SU-DHL-6 (cell line): ENCODE measurements at regions not wholly inside any gene's neighbourhood (a gene's known extent, or its start where the extent isn't known, plus 50 kb on each side); places are given as distances from the start of the nearest gene placed in this dataset.

Experiments
- CTCF ChIP-seq: fragments of 200-600 bp; sonication (generic); IDR thresholded peaks from one replicate; pipeline ENCODE4 v1.5.1; 2017; ENCODE audit warnings: antibody characterized with exemption, mild to moderate bottlenecking, low read length, moderate library complexity; ENCODE audit not compliant: insufficient read depth, poor library complexity, severe bottlenecking
- EZH2phosphoT487 ChIP-seq: fragments of 200-600 bp; sonication (generic), shearing (Covaris generic); conservative IDR thresholded peaks from 2 replicates; pipeline ENCODE4 v1.6.1; 2018; ENCODE audit warnings: mild to moderate bottlenecking, antibody characterized with exemption, low read length, moderate library complexity, mixed read lengths

- TF ChIP-seq CTCF (no peak), EZH2phosphoT487 (no peak)
These were observed 94.5 kb downstream of the KLF12 start for GRCh38 chr13:74039667-74040066.
